ENCODE measurements at regions not wholly inside any gene's neighbourhood (a gene's known extent, or its start where the extent isn't known, plus 50 kb on each side); places are given as distances from the start of the nearest gene placed in this dataset.
"Not testable (repeated sequence)": the region's sequence is repeated elsewhere in the genome, so short reads cannot be mapped to it uniquely, and the experiment has no call there.

GRCh38 chr7:150042281-150042680 is 168.5 kb downstream of the ATP6V0E2 start:
- H3K23ac ChIP-seq (ENCODE audit: insufficient read length, low read depth, low read length); H2BK15ac ChIP-seq (ENCODE audit: low read depth, low read length); H3K18ac ChIP-seq (ENCODE audit: insufficient read length, low read depth, low read length); H4K8ac ChIP-seq (replicated peaks; ENCODE audit: insufficient read length, low read depth, low read length); H3K9me3 ChIP-seq (ENCODE audit: control insufficient read depth, low read depth, low read length); H3K14ac ChIP-seq (ENCODE audit: insufficient read depth, low read length); H3K27ac ChIP-seq (ENCODE audit: insufficient read length, low read depth, low read length); H3K9ac ChIP-seq (ENCODE audit: extremely low read depth, insufficient read length, low read length); H2BK12ac ChIP-seq (ENCODE audit: insufficient read length, low read depth, low read length); H2BK20ac ChIP-seq (ENCODE audit: low read depth, low read length, poor library complexity, severe bottlenecking); H3T11ph ChIP-seq (ENCODE audit: low read length); H4K20me1 ChIP-seq (ENCODE audit: control insufficient read depth, insufficient read depth, insufficient read length); DNase-seq; H3K27me3 ChIP-seq (ENCODE audit: insufficient read depth, low read length); H3K9me3 Mint-ChIP-seq; H3K4me1 Mint-ChIP-seq; H3K79me2 ChIP-seq (ENCODE audit: insufficient read depth, low read length); H3K27ac Mint-ChIP-seq; H3K56ac ChIP-seq (ENCODE audit: insufficient read length, low read depth, low read length); H2AK5ac ChIP-seq (ENCODE audit: insufficient read length, low read length); H3K79me1 ChIP-seq (ENCODE audit: insufficient read depth, low read depth, low read length, poor library complexity, severe bottlenecking); H3K4me2 ChIP-seq (ENCODE audit: insufficient read depth, insufficient read length, low read length); H3K23me2 ChIP-seq (ENCODE audit: insufficient read length, low read depth, low read length, poor library complexity, severe bottlenecking); H3K4me1 ChIP-seq (ENCODE audit: insufficient read depth, low read length); H3K4me3 Mint-ChIP-seq; H3K36me3 Mint-ChIP-seq (ENCODE audit: insufficient read depth in 1 of 3, low read depth in 3 of 3); H2AFZ ChIP-seq (ENCODE audit: low read length); H2BK120ac ChIP-seq (ENCODE audit: low read depth, low read length, poor library complexity, severe bottlenecking); H4K91ac ChIP-seq (ENCODE audit: insufficient read length, low read depth, low read length); H4K5ac ChIP-seq (ENCODE audit: insufficient read length, low read depth, low read length); H2BK5ac ChIP-seq (ENCODE audit: insufficient read length, low read length); H3K4ac ChIP-seq (ENCODE audit: low read depth, low read length): not testable (repeated sequence)
- peaks cover 58% of the 10 kb centered on the region for H3K27me3 Mint-ChIP-seq (ENCODE audit: low read depth)
- no CpG with 5 or more reads among the region's 20 CpGs for WGBS (ENCODE audit: extremely low coverage, insufficient read length, low lambda C conversion rate)

DNA sequence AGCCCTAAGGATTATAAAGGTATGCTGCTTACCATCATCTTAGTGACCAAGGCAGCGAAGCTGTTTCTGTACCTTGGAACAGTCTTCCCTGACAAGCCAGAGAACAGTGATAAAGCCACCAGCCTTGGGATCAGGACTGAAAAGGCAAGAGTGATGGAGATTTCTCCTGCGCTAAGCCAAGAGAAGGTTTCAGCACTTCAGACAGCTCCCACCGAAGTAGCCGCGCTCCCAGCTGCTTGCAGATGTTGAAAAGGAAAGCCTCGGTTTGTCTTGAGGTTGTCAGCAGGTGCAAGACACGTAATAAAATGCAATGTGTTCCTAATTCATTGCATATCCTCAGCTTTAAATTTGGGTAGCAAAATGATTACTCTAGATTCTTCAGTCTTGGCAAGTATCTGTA is 171.0 kb downstream of the ATP6V0E2 start:
- no CpG with 5 or more reads among the region's 7 CpGs for WGBS (ENCODE audit: extremely low coverage, insufficient read length, low lambda C conversion rate)
- H4K8ac ChIP-seq (replicated peaks; ENCODE audit: insufficient read length, low read depth, low read length); H3K4me1 ChIP-seq (ENCODE audit: insufficient read depth, low read length); H3K14ac ChIP-seq (ENCODE audit: insufficient read depth, low read length); H3K4me3 Mint-ChIP-seq; H4K91ac ChIP-seq (ENCODE audit: insufficient read length, low read depth, low read length); H3K18ac ChIP-seq (ENCODE audit: insufficient read length, low read depth, low read length); H3K9ac ChIP-seq (ENCODE audit: extremely low read depth, insufficient read length, low read length); H3K9me3 Mint-ChIP-seq; H3K4me2 ChIP-seq (ENCODE audit: insufficient read depth, insufficient read length, low read length); H4K20me1 ChIP-seq (ENCODE audit: control insufficient read depth, insufficient read depth, insufficient read length); H3K27me3 ChIP-seq (ENCODE audit: insufficient read depth, low read length); H3K23ac ChIP-seq (ENCODE audit: insufficient read length, low read depth, low read length); H3K4me1 Mint-ChIP-seq; H3K27ac Mint-ChIP-seq; H3K79me1 ChIP-seq (ENCODE audit: insufficient read depth, low read depth, low read length, poor library complexity, severe bottlenecking); H3K4ac ChIP-seq (ENCODE audit: low read depth, low read length); H3K79me2 ChIP-seq (ENCODE audit: insufficient read depth, low read length); H2AK5ac ChIP-seq (ENCODE audit: insufficient read length, low read length); H4K5ac ChIP-seq (ENCODE audit: insufficient read length, low read depth, low read length); H2AFZ ChIP-seq (ENCODE audit: low read length); H2BK12ac ChIP-seq (ENCODE audit: insufficient read length, low read depth, low read length); H3K9me3 ChIP-seq (ENCODE audit: control insufficient read depth, low read depth, low read length); H2BK5ac ChIP-seq (ENCODE audit: insufficient read length, low read length); H2BK15ac ChIP-seq (ENCODE audit: low read depth, low read length); H2BK120ac ChIP-seq (ENCODE audit: low read depth, low read length, poor library complexity, severe bottlenecking); H3K36me3 Mint-ChIP-seq (ENCODE audit: insufficient read depth in 1 of 3, low read depth in 3 of 3); H3K27ac ChIP-seq (ENCODE audit: insufficient read length, low read depth, low read length); H3K56ac ChIP-seq (ENCODE audit: insufficient read length, low read depth, low read length); H3T11ph ChIP-seq (ENCODE audit: low read length); H2BK20ac ChIP-seq (ENCODE audit: low read depth, low read length, poor library complexity, severe bottlenecking): not testable (repeated sequence)
- H3K23me2 ChIP-seq (ENCODE audit: insufficient read length, low read depth, low read length, poor library complexity, severe bottlenecking), result peaks cover 13% of the 10 kb centered on the region
- peak; percentile 50 for DNase-seq
- H3K27me3 Mint-ChIP-seq (ENCODE audit: low read depth), result peaks cover 62% of the 10 kb centered on the region
